GM12864 (cell line): ENCODE measurements at regions not wholly inside any gene's neighbourhood (a gene's known extent, or its start where the extent isn't known, plus 50 kb on each side); places are given as distances from the start of the nearest gene placed in this dataset.

ENCODE experiments used
- DNase-seq: peaks from one replicate; pipeline ENCODE4 v3.0.0-alpha.2; 2011; ENCODE audit warnings: low read depth
- H3K4me3 ChIP-seq: 2 replicates; pipeline ENCODE4 v1.5.1; 2011; ENCODE audit warnings: mild to moderate bottlenecking, low read depth, low read length, control low read depth
- CTCF ChIP-seq: IDR thresholded peaks from 2 replicates; pipeline ENCODE4 v1.5.1; 2011; ENCODE audit warnings: low read depth, mild to moderate bottlenecking, moderate library complexity, low read length, control low read depth, inconsistent platforms; ENCODE audit errors: missing control alignments

- H3K4me3 ChIP-seq: no peak overlapping the region
- DNase-seq: no peak
- TF ChIP-seq CTCF: no peak
These were observed 437.3 kb upstream of the SEMA3A start for GRCh38 chr7:84631913-84632312.

- no peak for TF ChIP-seq CTCF
- H3K4me3 ChIP-seq: no peak overlapping the region
- no peak for DNase-seq
These were observed 435.2 kb upstream of the SEMA3A start for GRCh38 chr7:84629640-84630318.

- H3K4me3 ChIP-seq: no peak overlapping the region
- DNase-seq: no peak
- TF ChIP-seq CTCF: no peak
These were observed 434.6 kb upstream of the SEMA3A start for GRCh38 chr7:84629216-84629615.

DNA sequence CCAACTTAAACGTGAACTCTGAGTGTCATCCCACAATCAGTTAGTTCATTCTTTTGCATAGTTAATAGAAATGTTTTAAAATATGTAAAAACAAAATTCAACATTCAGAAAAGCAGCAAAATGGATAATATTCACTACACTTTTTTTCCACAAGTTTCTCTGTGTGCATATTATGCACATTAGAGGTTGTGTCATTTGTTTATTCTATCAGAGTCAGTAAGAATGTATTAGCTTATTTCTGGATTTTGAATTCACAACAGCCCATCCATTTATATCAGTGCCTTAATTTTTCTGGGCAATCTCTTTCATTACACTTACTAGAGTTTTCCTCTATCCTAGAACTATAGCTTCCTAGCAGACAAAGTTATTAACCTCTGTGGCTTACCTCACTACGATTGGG lies 432.7 kb upstream of the SEMA3A start:
- no peak for TF ChIP-seq CTCF
- H3K4me3 ChIP-seq: no peak overlapping the region
- no peak for DNase-seq

DNA sequence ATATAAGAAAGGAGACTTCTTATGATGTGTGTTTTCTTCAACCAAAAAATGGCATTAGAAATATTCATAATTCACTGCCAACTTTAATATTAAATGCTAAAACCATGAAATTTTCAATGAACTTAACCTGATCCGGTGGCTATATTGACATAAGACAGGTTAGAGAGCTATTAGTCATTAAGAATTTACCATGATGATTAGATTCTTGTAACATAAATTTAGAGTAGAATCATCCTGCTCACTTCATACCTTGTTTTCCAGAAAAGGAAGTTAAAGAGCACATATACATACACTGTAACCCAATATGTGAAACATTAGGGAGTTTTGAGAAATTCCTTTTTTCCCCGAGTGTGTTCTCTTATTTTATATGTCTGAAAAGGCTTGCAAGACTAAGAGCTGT lies 430.3 kb upstream of the SEMA3A start:
- TF ChIP-seq CTCF: no peak
- DNase-seq: no peak
- H3K4me3 ChIP-seq: no peak overlapping the region

DNA sequence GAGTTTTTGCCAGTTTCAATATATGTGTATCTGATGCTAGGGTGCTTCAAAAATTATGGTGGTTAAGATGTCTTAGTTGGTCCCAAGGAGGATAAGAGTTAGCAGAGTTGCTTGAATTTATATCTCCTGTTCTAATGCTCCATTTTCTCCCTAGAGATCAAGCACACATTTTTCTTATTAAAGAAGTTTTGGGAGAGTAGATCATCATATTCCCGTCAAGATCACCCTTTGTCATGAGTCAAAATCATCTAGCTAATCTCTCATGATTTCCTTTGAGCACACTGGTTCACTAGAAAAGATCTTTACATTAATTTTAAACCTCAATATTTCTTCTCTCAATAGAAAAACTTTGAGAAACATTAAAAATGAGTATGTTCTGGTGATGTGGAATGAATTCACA lies 429.9 kb upstream of the SEMA3A start:
- TF ChIP-seq CTCF: no peak

More for the DNA sequence above, 429.9 kb upstream of the SEMA3A start:
- H3K4me3 ChIP-seq: no peak overlapping the region
- no peak for DNase-seq
